ENCODE measurements at regions not wholly inside any gene's neighbourhood (a gene's known extent, or its start where the extent isn't known, plus 50 kb on each side); places are given as distances from the start of the nearest gene placed in this dataset.

GRCh38 chr7:131151034-131151433, 176.6 kb upstream of the MKLN1 start:
- Histone ChIP-seq H3K4me3 (ENCODE audit: low read length) (no peak overlapping the region), H4K20me1 (ENCODE audit: insufficient read depth, low read length) (no peaks in the 10 kb centered on the region), H3K36me3 (replicated peaks; ENCODE audit: insufficient read depth, low read length) (no peaks in the 10 kb centered on the region), H3K79me2 (ENCODE audit: low read length) (no peaks in the 10 kb centered on the region), H3K9me2 (replicated peaks; ENCODE audit: insufficient read depth, low read length) (no peaks in the 10 kb centered on the region), H2AFZ (ENCODE audit: low read length) (no peak overlapping the region), H3F3A (ENCODE audit: insufficient read depth, low read length) (no peaks in the 10 kb centered on the region), H3K27me3 (replicated peaks; ENCODE audit: insufficient read depth, low read length) (no peaks in the 10 kb centered on the region), H3K27ac (ENCODE audit: low read length) (no peak overlapping the region), H3K4me1 (ENCODE audit: low read length) (no peaks in the 10 kb centered on the region), H3K4me2 (ENCODE audit: low read depth, low read length) (no peak overlapping the region), H3K9me3 (replicated peaks; ENCODE audit: insufficient read depth, low read length) (no peaks in the 10 kb centered on the region), H3K9ac (ENCODE audit: low read length) (no peak overlapping the region)
- DNase-seq = no peak
- TF ChIP-seq EZH2phosphoT487 (IDR thresholded peaks at IDR 0.05; ENCODE audit: low read length) (no peak), CTCF (IDR thresholded peaks at IDR 0.05; ENCODE audit: low read length) (no peak), EZH2 (optimal IDR thresholded peaks at IDR 0.05; ENCODE audit: low read depth, low read length) (no peak)

GRCh38 chr7:131152766-131153165, 174.9 kb upstream of the MKLN1 start:
- no peaks in the 10 kb centered on the region for H3K4me1 ChIP-seq (ENCODE audit: low read length)
- no peaks in the 10 kb centered on the region for H3K9me2 ChIP-seq (replicated peaks; ENCODE audit: insufficient read depth, low read length)
- no peaks in the 10 kb centered on the region for H3K9me3 ChIP-seq (replicated peaks; ENCODE audit: insufficient read depth, low read length)
- TF ChIP-seq EZH2 (optimal IDR thresholded peaks at IDR 0.05; ENCODE audit: low read depth, low read length) = no peak
- TF ChIP-seq EZH2phosphoT487 (IDR thresholded peaks at IDR 0.05; ENCODE audit: low read length) = no peak
- no peak for TF ChIP-seq CTCF (IDR thresholded peaks at IDR 0.05; ENCODE audit: low read length)
- no peaks in the 10 kb centered on the region for H3K79me2 ChIP-seq (ENCODE audit: low read length)
- no peaks in the 10 kb centered on the region for H3K36me3 ChIP-seq (replicated peaks; ENCODE audit: insufficient read depth, low read length)
- DNase-seq = no peak
- H3F3A ChIP-seq (ENCODE audit: insufficient read depth, low read length) = no peaks in the 10 kb centered on the region
- H3K27me3 ChIP-seq (replicated peaks; ENCODE audit: insufficient read depth, low read length) = no peaks in the 10 kb centered on the region
- no peak overlapping the region for H3K4me3 ChIP-seq (ENCODE audit: low read length)
- H3K9ac ChIP-seq (ENCODE audit: low read length) = no peak overlapping the region
- no peak overlapping the region for H3K27ac ChIP-seq (ENCODE audit: low read length)
- no peaks in the 10 kb centered on the region for H4K20me1 ChIP-seq (ENCODE audit: insufficient read depth, low read length)
- H3K4me2 ChIP-seq (ENCODE audit: low read depth, low read length) = no peak overlapping the region
- no peak overlapping the region for H2AFZ ChIP-seq (ENCODE audit: low read length)

GRCh38 chr7:131154380-131154779, 173.3 kb upstream of the MKLN1 start:
- H3K9me2 ChIP-seq (replicated peaks; ENCODE audit: insufficient read depth, low read length) = no peaks in the 10 kb centered on the region
- H4K20me1 ChIP-seq (ENCODE audit: insufficient read depth, low read length) = no peaks in the 10 kb centered on the region
- H3K9me3 ChIP-seq (replicated peaks; ENCODE audit: insufficient read depth, low read length) = no peaks in the 10 kb centered on the region
- H3K79me2 ChIP-seq (ENCODE audit: low read length) = no peaks in the 10 kb centered on the region
- H3K27ac ChIP-seq (ENCODE audit: low read length) = no peak overlapping the region
- H3K27me3 ChIP-seq (replicated peaks; ENCODE audit: insufficient read depth, low read length) = no peaks in the 10 kb centered on the region
- no peak for TF ChIP-seq EZH2phosphoT487 (IDR thresholded peaks at IDR 0.05; ENCODE audit: low read length)
- TF ChIP-seq CTCF (IDR thresholded peaks at IDR 0.05; ENCODE audit: low read length) = no peak
- TF ChIP-seq EZH2 (optimal IDR thresholded peaks at IDR 0.05; ENCODE audit: low read depth, low read length) = no peak
- H3K4me2 ChIP-seq (ENCODE audit: low read depth, low read length) = no peak overlapping the region
- no peak for DNase-seq
- H3K4me1 ChIP-seq (ENCODE audit: low read length) = no peaks in the 10 kb centered on the region
- H3F3A ChIP-seq (ENCODE audit: insufficient read depth, low read length) = no peaks in the 10 kb centered on the region
- H3K36me3 ChIP-seq (replicated peaks; ENCODE audit: insufficient read depth, low read length) = no peaks in the 10 kb centered on the region
- H3K4me3 ChIP-seq (ENCODE audit: low read length) = no peak overlapping the region
- no peak overlapping the region for H2AFZ ChIP-seq (ENCODE audit: low read length)
- no peak overlapping the region for H3K9ac ChIP-seq (ENCODE audit: low read length)
